NB4 (cell line): ENCODE measurements at regions not wholly inside any gene's neighbourhood (a gene's known extent, or its start where the extent isn't known, plus 50 kb on each side); places are given as distances from the start of the nearest gene placed in this dataset.

Experiments used
- MYC ChIP-seq: IDR thresholded peaks from 2 replicates; pipeline ENCODE4 v1.6.1; 2011; ENCODE audit warnings: low read depth, low read length
- POLR2A ChIP-seq: IDR thresholded peaks from 2 replicates; pipeline ENCODE4 v1.6.1; 2011; ENCODE audit warnings: mild to moderate bottlenecking; ENCODE audit not compliant: insufficient read length; ENCODE audit errors: extremely low read depth
- TF ChIP-seq, protein P1 (sequence below): IDR thresholded peaks from one replicate; pipeline ENCODE4 v1.5.1; 2012; ENCODE audit warnings: low read depth, low read length
- TF ChIP-seq, protein P2 (sequence below): IDR thresholded peaks from 2 replicates; pipeline ENCODE4 v1.6.1; 2011; ENCODE audit warnings: low read depth, low read length

DNA sequence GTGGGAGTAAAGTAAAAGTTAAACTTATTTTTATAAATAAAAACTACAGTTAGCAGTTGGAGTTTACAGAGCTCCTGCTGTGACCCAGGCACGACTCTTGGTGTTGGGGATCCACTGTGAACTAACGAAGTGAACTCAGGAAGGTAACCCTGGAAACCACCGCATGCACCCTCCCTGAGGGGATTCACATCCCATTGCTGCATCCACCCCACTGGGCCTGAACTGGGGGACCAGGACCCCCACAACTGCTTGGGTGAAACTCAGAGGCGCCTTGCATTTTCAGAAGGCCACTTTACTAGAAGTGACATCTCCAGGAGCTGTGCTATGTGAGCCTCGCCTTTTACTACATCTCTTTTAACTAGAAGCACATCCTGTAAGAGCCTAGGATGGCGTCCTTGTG lies 166.4 kb downstream of the TEX29 start:
- TF ChIP-seq, protein P1, sequence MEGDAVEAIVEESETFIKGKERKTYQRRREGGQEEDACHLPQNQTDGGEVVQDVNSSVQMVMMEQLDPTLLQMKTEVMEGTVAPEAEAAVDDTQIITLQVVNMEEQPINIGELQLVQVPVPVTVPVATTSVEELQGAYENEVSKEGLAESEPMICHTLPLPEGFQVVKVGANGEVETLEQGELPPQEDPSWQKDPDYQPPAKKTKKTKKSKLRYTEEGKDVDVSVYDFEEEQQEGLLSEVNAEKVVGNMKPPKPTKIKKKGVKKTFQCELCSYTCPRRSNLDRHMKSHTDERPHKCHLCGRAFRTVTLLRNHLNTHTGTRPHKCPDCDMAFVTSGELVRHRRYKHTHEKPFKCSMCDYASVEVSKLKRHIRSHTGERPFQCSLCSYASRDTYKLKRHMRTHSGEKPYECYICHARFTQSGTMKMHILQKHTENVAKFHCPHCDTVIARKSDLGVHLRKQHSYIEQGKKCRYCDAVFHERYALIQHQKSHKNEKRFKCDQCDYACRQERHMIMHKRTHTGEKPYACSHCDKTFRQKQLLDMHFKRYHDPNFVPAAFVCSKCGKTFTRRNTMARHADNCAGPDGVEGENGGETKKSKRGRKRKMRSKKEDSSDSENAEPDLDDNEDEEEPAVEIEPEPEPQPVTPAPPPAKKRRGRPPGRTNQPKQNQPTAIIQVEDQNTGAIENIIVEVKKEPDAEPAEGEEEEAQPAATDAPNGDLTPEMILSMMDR = no peak
- TF ChIP-seq POLR2A (no peak), MYC (no peak)
- TF ChIP-seq, protein P2, sequence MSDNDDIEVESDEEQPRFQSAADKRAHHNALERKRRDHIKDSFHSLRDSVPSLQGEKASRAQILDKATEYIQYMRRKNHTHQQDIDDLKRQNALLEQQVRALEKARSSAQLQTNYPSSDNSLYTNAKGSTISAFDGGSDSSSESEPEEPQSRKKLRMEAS = no peak
